Panc1 (cell line): ENCODE measurements at regions not wholly inside any gene's neighbourhood (a gene's known extent, or its start where the extent isn't known, plus 50 kb on each side); places are given as distances from the start of the nearest gene placed in this dataset.

Experiments
- ATAC-seq: fragments of 200-7000 bp; cut with Tn5 transposase; 2 replicates; pipeline ENCODE4 v1.9.1; 2020; ENCODE audit warnings: mild to moderate bottlenecking, moderate library complexity
- BruUV-seq: library from RNA; stranded (reverse); fragments of 400-500 nt; replicated peaks from 2 replicates; lab custom pipeline; 2021; lab: Mats Ljungman, UMichigan
- CTCF ChIA-PET: fragments of 300-600 bp; sonication (Branson Sonifier 250); formaldehyde crosslinking; loops from one replicate; lab custom pipeline; 2022; ENCODE audit warnings: antibody characterized with exemption; lab: Charles Lee
- POLR2A ChIA-PET: fragments of 300-600 bp; sonication (Branson Sonifier 250); formaldehyde crosslinking; loops from one replicate; lab custom pipeline; 2022; ENCODE audit warnings: antibody characterized with exemption; lab: Charles Lee
- DNase-seq: peaks from one replicate; pipeline ENCODE4 v3.0.0-alpha.2; 2010; ENCODE audit warnings: low read depth, low spot score
- H3K27ac ChIP-seq: 2 replicates; pipeline ENCODE4 v1.5.1; 2011; ENCODE audit warnings: mild to moderate bottlenecking, low read length, inconsistent platforms
- H3K27me3 ChIP-seq: fragments of 200-500 bp; sonication (Bioruptor generic); 2 replicates; pipeline ENCODE4 v1.6.0; 2014; ENCODE audit warnings: low read length, inconsistent platforms; ENCODE audit not compliant: control insufficient read depth, insufficient read depth
- H3K36me3 ChIP-seq: fragments of 200-500 bp; sonication (Bioruptor generic); 2 replicates; pipeline ENCODE4 v1.5.1; 2014; ENCODE audit warnings: inconsistent platforms, mild to moderate bottlenecking, low read length, moderate library complexity; ENCODE audit not compliant: control insufficient read depth, insufficient read depth
- H3K4me1 ChIP-seq: 2 replicates; pipeline ENCODE4 v1.5.1; 2011; ENCODE audit warnings: inconsistent platforms, mild to moderate bottlenecking, low read length, moderate library complexity; ENCODE audit not compliant: control insufficient read depth, insufficient read depth
- H3K4me3 ChIP-seq, 2 experiments: 2 replicates each; pipeline ENCODE4 v1.5.1; 2011 to 2012; ENCODE audit warnings: low read depth in 2 of 2, low read length in 2 of 2, mild to moderate bottlenecking in 2 of 2, inconsistent platforms in 1 of 2, moderate library complexity in 1 of 2
- H3K9me3 ChIP-seq: fragments of 200-500 bp; sonication (Bioruptor generic); 2 replicates; pipeline ENCODE4 v1.5.1; 2014; ENCODE audit warnings: low read depth, mild to moderate bottlenecking, inconsistent platforms, low read length, moderate library complexity; ENCODE audit not compliant: control insufficient read depth, insufficient read depth
- CTCF ChIP-seq: fragments of 450-650 bp; IDR thresholded peaks from 2 replicates; pipeline ENCODE4 v1.5.1; 2017; ENCODE audit warnings: mild to moderate bottlenecking
- POLR2AphosphoS5 ChIP-seq: IDR thresholded peaks from 2 replicates; pipeline ENCODE4 v1.6.1; 2012; ENCODE audit warnings: mild to moderate bottlenecking, low read depth, low read length, moderate library complexity
- REST ChIP-seq, 2 experiments: IDR thresholded peaks; 2 replicates each; pipeline ENCODE4 v1.6.1; 2011 to 2012; ENCODE audit warnings: low read depth in 2 of 2, control low read depth in 1 of 2, low read length in 1 of 2, mild to moderate bottlenecking in 1 of 2, moderate library complexity in 1 of 2; ENCODE audit not compliant: insufficient read depth in 1 of 2
- SIN3A ChIP-seq: IDR thresholded peaks from 2 replicates; pipeline ENCODE4 v1.6.1; 2012; ENCODE audit warnings: low read depth, mild to moderate bottlenecking, low read length, moderate library complexity, borderline replicate concordance; ENCODE audit not compliant: insufficient read depth
- TCF7L2 ChIP-seq: IDR thresholded peaks from 2 replicates; pipeline ENCODE4 v1.6.1; 2011; ENCODE audit warnings: mild to moderate bottlenecking, low read depth, low read length, inconsistent platforms
- in situ Hi-C: cut with HindIII; loops from 2 replicates; pipeline ENCODE4 v1.10.0; 2016; ENCODE audit warnings: low sequenced_read_pairs, low pct_unique_long_range_greater_than_20kb
- intact Hi-C: fragments of 100-400 bp; cut with micrococcal nuclease; formaldehyde crosslinking; loops from one replicate; pipeline ENCODE4 v1.10.0; 2022; ENCODE audit not compliant: unreplicated experiment

GRCh38 chr6:19660123-19660910, 176.9 kb upstream of the ID4 start:
- ChIA-PET POLR2A (no interaction called here), CTCF (no interaction called here)
- in situ Hi-C loops, result no loop called here
- no peak overlapping the region for H3K4me3 ChIP-seq
- intact Hi-C loops, result no loop called here
- DNase-seq (no peak), ATAC-seq (no peak)
- no peaks in the 10 kb centered on the region for H3K36me3 ChIP-seq
- H3K27ac ChIP-seq, result no peak overlapping the region
- H3K27me3 ChIP-seq, result no peaks in the 10 kb centered on the region
- no peak for TF ChIP-seq CTCF
- TF ChIP-seq SIN3A, result no peak
- no peak for TF ChIP-seq REST (IDR thresholded peaks at IDR 0.05; ENCODE audit: insufficient read depth in 1 of 2, low read depth in 2 of 2, low read length in 1 of 2)
- TF ChIP-seq POLR2AphosphoS5, result no peak
- no peak for TF ChIP-seq TCF7L2
- no peaks in the 10 kb centered on the region for H3K9me3 ChIP-seq
- no TSS peak for BruUV-seq
- H3K4me1 ChIP-seq, result no peaks in the 10 kb centered on the region

GRCh38 chr6:19662911-19663310, 174.3 kb upstream of the ID4 start:
- no TSS peak for BruUV-seq
- Histone ChIP-seq H3K4me3 (no peak overlapping the region), H3K4me1 (no peaks in the 10 kb centered on the region), H3K27ac (no peak overlapping the region), H3K36me3 (no peaks in the 10 kb centered on the region), H3K9me3 (no peaks in the 10 kb centered on the region), H3K27me3 (no peaks in the 10 kb centered on the region)
- no peak for ATAC-seq
- intact Hi-C loops, result no loop called here
- ChIA-PET CTCF (no interaction called here), POLR2A (no interaction called here)
- TF ChIP-seq SIN3A, result no peak
- no peak for TF ChIP-seq POLR2AphosphoS5
- no peak for TF ChIP-seq CTCF
- TF ChIP-seq REST (IDR thresholded peaks at IDR 0.05; ENCODE audit: insufficient read depth in 1 of 2, low read depth in 2 of 2, low read length in 1 of 2), result no peak
- TF ChIP-seq TCF7L2, result no peak
- no peak for DNase-seq
- in situ Hi-C loops, result no loop called here
